Trophoblast cell (in vitro differentiated cells and primary cell): ENCODE measurements at regions not wholly inside any gene's neighbourhood (a gene's known extent, or its start where the extent isn't known, plus 50 kb on each side); places are given as distances from the start of the nearest gene placed in this dataset.

Source experiments
- DNase-seq, 2 donors: peaks; one replicate each; pipeline ENCODE4 v3.0.0-alpha.2; 2016
- H2AFZ ChIP-seq: 2 replicates; pipeline ENCODE4 v1.6.1; 2013; ENCODE audit warnings: low read length, moderate library complexity, mild to moderate bottlenecking; ENCODE audit not compliant: insufficient read depth, poor library complexity
- H2AK5ac ChIP-seq: 2 replicates; pipeline ENCODE4 v1.6.1; 2013; ENCODE audit warnings: mild to moderate bottlenecking, low read length
- H2BK120ac ChIP-seq: 2 replicates; pipeline ENCODE4 v1.6.1; 2013; ENCODE audit warnings: low read length, mild to moderate bottlenecking, moderate library complexity; ENCODE audit not compliant: insufficient read depth, poor library complexity
- H2BK12ac ChIP-seq: 2 replicates; pipeline ENCODE4 v1.6.1; 2013; ENCODE audit warnings: mild to moderate bottlenecking, low read length, moderate library complexity
- H2BK5ac ChIP-seq: 2 replicates; pipeline ENCODE4 v1.6.1; 2013; ENCODE audit warnings: low read length, low read depth, moderate library complexity, mild to moderate bottlenecking; ENCODE audit not compliant: poor library complexity
- H3K14ac ChIP-seq: 2 replicates; pipeline ENCODE4 v1.6.1; 2013; ENCODE audit warnings: mild to moderate bottlenecking, low read length
- H3K18ac ChIP-seq: 2 replicates; pipeline ENCODE4 v1.6.1; 2013; ENCODE audit warnings: mild to moderate bottlenecking, low read length
- H3K23ac ChIP-seq: 2 replicates; pipeline ENCODE4 v1.6.1; 2013; ENCODE audit warnings: low read length
- H3K27ac ChIP-seq: 2 replicates; pipeline ENCODE4 v1.5.1; 2013; ENCODE audit warnings: low read depth, mild to moderate bottlenecking, inconsistent platforms, low read length, moderate library complexity
- H3K27me3 ChIP-seq: 2 replicates; pipeline ENCODE4 v1.6.1; 2013; ENCODE audit warnings: inconsistent platforms, mild to moderate bottlenecking, low read length, moderate library complexity; ENCODE audit not compliant: insufficient read depth
- H3K36me3 ChIP-seq, 2 experiments: 1 replicate in 1 of 2; 2 replicates in 1 of 2; pipeline ENCODE4 v1.6.1; 2013; ENCODE audit warnings: low read length in 2 of 2, mild to moderate bottlenecking in 2 of 2, moderate library complexity in 1 of 2; ENCODE audit not compliant: insufficient read depth in 2 of 2, control insufficient read depth in 1 of 2
- H3K4ac ChIP-seq: 2 replicates; pipeline ENCODE4 v1.6.1; 2013; ENCODE audit warnings: low read depth, mild to moderate bottlenecking, low read length, moderate library complexity
- H3K4me1 ChIP-seq, 2 experiments: 1 replicate in 1 of 2; 2 replicates in 1 of 2; pipeline ENCODE4 v1.6.1; 2013; ENCODE audit warnings: low read length in 2 of 2, mild to moderate bottlenecking in 2 of 2, moderate library complexity in 1 of 2; ENCODE audit not compliant: insufficient read depth in 2 of 2, control insufficient read depth in 1 of 2
- H3K4me2 ChIP-seq: 2 replicates; pipeline ENCODE4 v1.6.1; 2013; ENCODE audit warnings: inconsistent platforms, mild to moderate bottlenecking, low read length, moderate library complexity
- H3K4me3 ChIP-seq: 2 replicates; pipeline ENCODE4 v1.5.1; 2013; ENCODE audit warnings: mild to moderate bottlenecking, low read depth, low read length, inconsistent platforms
- H3K79me1 ChIP-seq: one replicate; pipeline ENCODE4 v1.6.1; 2013; ENCODE audit warnings: low read length
- H3K79me2 ChIP-seq: 2 replicates; pipeline ENCODE4 v1.6.1; 2013; ENCODE audit warnings: low read length, mild to moderate bottlenecking; ENCODE audit not compliant: control insufficient read depth, insufficient read depth, poor library complexity
- H3K9ac ChIP-seq: 2 replicates; pipeline ENCODE4 v1.6.1; 2013; ENCODE audit warnings: mild to moderate bottlenecking, low read length
- H3K9me3 ChIP-seq: 2 replicates; pipeline ENCODE4 v1.6.1; 2013; ENCODE audit warnings: low read depth, mild to moderate bottlenecking, control low read depth, inconsistent platforms, low read length; ENCODE audit not compliant: insufficient read depth
- H4K12ac ChIP-seq: 2 replicates; pipeline ENCODE4 v1.6.1; 2013; ENCODE audit warnings: low read depth, mild to moderate bottlenecking, low read length, moderate library complexity
- H4K8ac ChIP-seq: 2 replicates; pipeline ENCODE4 v1.6.1; 2013; ENCODE audit warnings: low read depth, mild to moderate bottlenecking, low read length, moderate library complexity
- H4K91ac ChIP-seq: one replicate; pipeline ENCODE4 v1.6.1; 2013; ENCODE audit warnings: low read depth, mild to moderate bottlenecking, low read length, moderate library complexity
- WGBS: extraction: QIAGEN DNeasy Blood & Tissue Kit; methylation state at CpG from one replicate; pipeline ENCODE4 v1.1.7; 2013; ENCODE audit warnings: missing lambda C conversion rate; ENCODE audit not compliant: insufficient read length, insufficient coverage; ENCODE audit errors: extremely low coverage; 5-methylcytosine and 5-hydroxymethylcytosine counted together

DNA sequence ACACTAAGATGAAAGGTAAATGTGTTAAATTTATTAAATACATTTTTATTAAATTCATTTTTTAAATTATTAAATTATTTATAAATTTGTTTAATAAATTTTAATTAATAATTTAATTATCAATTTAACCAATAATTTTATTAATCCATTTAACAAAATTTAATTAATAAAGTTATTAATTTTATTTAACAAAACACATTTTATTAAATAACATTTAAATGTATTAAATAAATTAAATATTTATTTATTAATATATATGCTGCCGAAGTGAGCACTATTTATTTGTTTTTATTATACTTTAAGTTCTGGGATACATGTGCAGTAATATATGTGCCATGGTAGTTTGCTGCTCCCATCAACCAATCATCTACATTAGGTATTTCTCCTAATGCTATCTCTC is 719.5 kb downstream of the TRIML1 start:
- no peaks in the 10 kb centered on the region for H3K79me1 ChIP-seq
- H4K8ac ChIP-seq, result no peak overlapping the region
- no peak overlapping the region for H3K4ac ChIP-seq
- no peak overlapping the region for H3K27ac ChIP-seq
- no peak overlapping the region for H2BK120ac ChIP-seq
- H4K91ac ChIP-seq, result no peak overlapping the region
- no peak overlapping the region for H3K4me3 ChIP-seq
- H3K4me2 ChIP-seq, result no peak overlapping the region
- H3K18ac ChIP-seq, result no peak overlapping the region
- no peaks in the 10 kb centered on the region for H3K4me1 ChIP-seq
- H3K9ac ChIP-seq, result no peak overlapping the region
- no peaks in the 10 kb centered on the region for H3K27me3 ChIP-seq
- H4K12ac ChIP-seq, result no peak overlapping the region
- no peak overlapping the region for H2AK5ac ChIP-seq
- no peaks in the 10 kb centered on the region for H3K36me3 ChIP-seq
- DNase-seq, result no peak
- no peaks in the 10 kb centered on the region for H3K9me3 ChIP-seq
- H3K23ac ChIP-seq, result no peak overlapping the region
- H3K14ac ChIP-seq, result no peak overlapping the region
- H2AFZ ChIP-seq, result no peak overlapping the region
- no CpG with 5 or more reads among the region's 1 CpG for WGBS
- H3K79me2 ChIP-seq, result no peaks in the 10 kb centered on the region
- H2BK12ac ChIP-seq, result no peak overlapping the region
- H2BK5ac ChIP-seq, result no peak overlapping the region

- Histone ChIP-seq H3K4me2 (no peak overlapping the region), H2AK5ac (no peak overlapping the region), H2BK120ac (no peak overlapping the region), H3K18ac (no peak overlapping the region), H3K4me3 (no peak overlapping the region), H3K9ac (no peak overlapping the region), H2BK12ac (no peak overlapping the region), H3K23ac (no peak overlapping the region), H3K4me1 (no peaks in the 10 kb centered on the region), H4K8ac (no peak overlapping the region), H3K27me3 (no peaks in the 10 kb centered on the region), H3K9me3 (no peaks in the 10 kb centered on the region), H4K91ac (no peak overlapping the region), H2BK5ac (no peak overlapping the region), H4K12ac (no peak overlapping the region), H3K27ac (no peak overlapping the region), H3K14ac (no peak overlapping the region), H3K79me1 (no peaks in the 10 kb centered on the region), H3K79me2 (no peaks in the 10 kb centered on the region), H3K36me3 (no peaks in the 10 kb centered on the region), H2AFZ (no peak overlapping the region), H3K4ac (no peak overlapping the region)
- WGBS, result no CpG with 5 or more reads among the region's 10 CpGs
- DNase-seq, result no peak
These were observed 725.5 kb downstream of the TRIML1 start for GRCh38 chr4:188864741-188865140.

- Histone ChIP-seq H3K4me3 (no peak overlapping the region), H3K9me3 (no peaks in the 10 kb centered on the region), H4K12ac (no peak overlapping the region), H2AK5ac (no peak overlapping the region), H3K14ac (no peak overlapping the region), H3K79me2 (no peaks in the 10 kb centered on the region), H2BK12ac (no peak overlapping the region), H4K91ac (no peak overlapping the region), H2BK5ac (no peak overlapping the region), H3K4me2 (no peak overlapping the region), H3K4ac (no peak overlapping the region), H3K79me1 (no peaks in the 10 kb centered on the region), H3K18ac (no peak overlapping the region), H3K4me1 (no peaks in the 10 kb centered on the region), H4K8ac (no peak overlapping the region), H3K36me3 (no peaks in the 10 kb centered on the region), H2AFZ (no peak overlapping the region), H2BK120ac (no peak overlapping the region), H3K27ac (no peak overlapping the region), H3K27me3 (no peaks in the 10 kb centered on the region), H3K23ac (no peak overlapping the region), H3K9ac (no peak overlapping the region)
- WGBS, result no CpG with 5 or more reads among the region's 1 CpG
- peak; percentile 41 to 62 for DNase-seq
These were observed 728.6 kb downstream of the TRIML1 start for GRCh38 chr4:188867796-188868195.

- no peaks in the 10 kb centered on the region for H3K27me3 ChIP-seq
- H4K8ac ChIP-seq, result no peak overlapping the region
- H3K9me3 ChIP-seq, result no peaks in the 10 kb centered on the region
- no peak overlapping the region for H3K9ac ChIP-seq
- no peak overlapping the region for H2BK12ac ChIP-seq
- no peaks in the 10 kb centered on the region for H3K79me1 ChIP-seq
- H2AFZ ChIP-seq, result no peak overlapping the region
- no peaks in the 10 kb centered on the region for H3K79me2 ChIP-seq
- H3K23ac ChIP-seq, result no peak overlapping the region
- no peak overlapping the region for H2BK120ac ChIP-seq
- H4K12ac ChIP-seq, result no peak overlapping the region
- H3K18ac ChIP-seq, result no peak overlapping the region
- H3K4me2 ChIP-seq, result no peak overlapping the region
- no peak overlapping the region for H3K4me3 ChIP-seq
- DNase-seq, result no peak
- H3K4me1 ChIP-seq, result no peaks in the 10 kb centered on the region
- WGBS, result no CpG with 5 or more reads among the region's 8 CpGs
- H2BK5ac ChIP-seq, result no peak overlapping the region
- H3K36me3 ChIP-seq, result no peaks in the 10 kb centered on the region
- H2AK5ac ChIP-seq, result no peak overlapping the region
- no peak overlapping the region for H3K27ac ChIP-seq
- no peak overlapping the region for H4K91ac ChIP-seq
- H3K4ac ChIP-seq, result no peak overlapping the region
- no peak overlapping the region for H3K14ac ChIP-seq
These were observed 730.3 kb downstream of the TRIML1 start for GRCh38 chr4:188869581-188869980.
